ENCODE measurements at regions not wholly inside any gene's neighbourhood (a gene's known extent, or its start where the extent isn't known, plus 50 kb on each side); places are given as distances from the start of the nearest gene placed in this dataset.
"Not testable (repeated sequence)": the region's sequence is repeated elsewhere in the genome, so short reads cannot be mapped to it uniquely, and the experiment has no call there.

DNA sequence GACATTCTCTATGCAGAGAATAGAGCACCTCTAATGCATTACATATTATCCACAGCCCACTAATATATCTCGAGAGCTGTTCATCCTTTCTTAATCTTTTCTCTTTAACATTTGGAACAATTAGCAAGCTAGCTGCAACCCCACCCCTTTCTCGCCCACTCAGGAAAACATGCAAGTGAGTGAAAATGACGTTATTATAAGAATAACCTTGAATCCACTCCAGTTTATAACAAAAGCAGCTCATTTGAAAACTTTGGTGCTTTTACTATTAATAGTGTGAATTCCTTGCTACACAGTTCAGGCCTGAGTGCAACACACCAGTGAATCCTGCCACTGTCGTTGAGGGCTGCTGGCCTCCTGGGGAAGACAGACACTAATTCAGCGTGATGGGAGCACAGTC lies 63.3 kb upstream of the BMAL1 start:
- DNase-seq (ENCODE audit: low read depth in 2 of 2): no peak
- no peak overlapping the region for H3K4me3 ChIP-seq (replicated peaks in 1 of 2; ENCODE audit: low read depth in 2 of 2, low read length in 2 of 2)
- TF ChIP-seq, protein P1, sequence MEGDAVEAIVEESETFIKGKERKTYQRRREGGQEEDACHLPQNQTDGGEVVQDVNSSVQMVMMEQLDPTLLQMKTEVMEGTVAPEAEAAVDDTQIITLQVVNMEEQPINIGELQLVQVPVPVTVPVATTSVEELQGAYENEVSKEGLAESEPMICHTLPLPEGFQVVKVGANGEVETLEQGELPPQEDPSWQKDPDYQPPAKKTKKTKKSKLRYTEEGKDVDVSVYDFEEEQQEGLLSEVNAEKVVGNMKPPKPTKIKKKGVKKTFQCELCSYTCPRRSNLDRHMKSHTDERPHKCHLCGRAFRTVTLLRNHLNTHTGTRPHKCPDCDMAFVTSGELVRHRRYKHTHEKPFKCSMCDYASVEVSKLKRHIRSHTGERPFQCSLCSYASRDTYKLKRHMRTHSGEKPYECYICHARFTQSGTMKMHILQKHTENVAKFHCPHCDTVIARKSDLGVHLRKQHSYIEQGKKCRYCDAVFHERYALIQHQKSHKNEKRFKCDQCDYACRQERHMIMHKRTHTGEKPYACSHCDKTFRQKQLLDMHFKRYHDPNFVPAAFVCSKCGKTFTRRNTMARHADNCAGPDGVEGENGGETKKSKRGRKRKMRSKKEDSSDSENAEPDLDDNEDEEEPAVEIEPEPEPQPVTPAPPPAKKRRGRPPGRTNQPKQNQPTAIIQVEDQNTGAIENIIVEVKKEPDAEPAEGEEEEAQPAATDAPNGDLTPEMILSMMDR (IDR thresholded peaks at IDR 0.05; ENCODE audit: low read depth, low read length): no peak

DNA sequence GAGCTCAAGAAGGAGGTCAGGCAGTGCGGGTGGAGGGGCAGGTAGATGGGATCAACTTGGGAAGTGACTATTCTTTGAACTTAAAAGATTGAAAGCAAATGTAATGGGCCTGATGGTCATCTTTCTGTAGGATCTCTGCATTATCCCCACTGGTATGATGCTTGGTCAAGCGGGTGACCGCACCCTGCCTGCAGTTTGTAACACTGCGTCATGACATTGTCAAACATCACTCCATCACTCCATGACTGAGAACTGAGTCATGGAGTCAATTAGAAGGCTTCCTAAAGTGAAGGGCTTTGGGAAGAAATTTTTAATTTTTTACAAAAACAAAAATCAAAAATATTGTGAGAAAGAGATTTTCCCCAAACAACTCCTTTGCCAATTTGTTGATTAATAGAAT lies 62.4 kb upstream of the BMAL1 start:
- DNase-seq (ENCODE audit: low read depth in 2 of 2): peak in 1 of 2 donors; percentile 83
- TF ChIP-seq, protein P1 (IDR thresholded peaks at IDR 0.05; ENCODE audit: low read depth, low read length): no peak

DNA sequence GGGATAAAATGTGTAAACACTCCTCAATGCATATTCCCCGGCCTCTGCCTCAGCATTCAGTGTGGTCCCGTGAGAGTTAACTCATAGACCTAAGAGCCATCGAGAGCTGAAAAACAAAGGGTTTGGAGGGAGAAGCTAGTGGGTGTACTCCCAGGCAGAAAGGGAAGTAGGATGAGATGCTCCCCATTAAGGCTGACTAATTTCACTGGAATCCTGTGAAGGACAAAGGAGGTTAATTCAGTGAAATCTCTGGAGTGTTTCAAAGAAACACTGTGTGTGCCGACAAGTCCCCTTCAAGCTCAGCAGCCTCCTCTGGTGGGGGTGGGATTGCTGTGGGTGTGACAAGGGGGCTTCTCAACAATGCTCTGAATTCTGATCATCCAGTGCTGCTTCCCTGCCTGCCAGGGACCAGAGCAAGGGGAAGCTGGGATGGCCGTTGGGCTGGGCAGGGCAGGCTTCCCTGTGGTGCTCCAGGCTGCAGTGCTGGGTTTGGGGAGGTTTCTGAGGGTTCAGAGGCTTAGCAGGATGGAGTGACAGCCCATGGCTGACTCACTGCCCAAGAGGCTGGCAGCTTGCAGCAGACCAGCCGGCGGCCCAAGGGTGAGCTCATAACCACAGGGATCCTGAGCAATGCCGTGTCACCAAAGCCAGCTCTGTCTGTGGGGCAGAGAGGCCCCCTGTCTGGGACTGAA lies 61.4 kb upstream of the BMAL1 start:
- TF ChIP-seq, protein P1 (IDR thresholded peaks at IDR 0.05; ENCODE audit: low read depth, low read length): no peak
- no peak overlapping the region for H3K4me3 ChIP-seq (replicated peaks in 1 of 2; ENCODE audit: low read depth in 2 of 2, low read length in 2 of 2)
- peak; percentile 87 to 98 for DNase-seq (ENCODE audit: low read depth in 2 of 2)

More for the DNA sequence above, 62.4 kb upstream of the BMAL1 start:
- no peak overlapping the region for H3K4me3 ChIP-seq (replicated peaks in 1 of 2; ENCODE audit: low read depth in 2 of 2, low read length in 2 of 2)

DNA sequence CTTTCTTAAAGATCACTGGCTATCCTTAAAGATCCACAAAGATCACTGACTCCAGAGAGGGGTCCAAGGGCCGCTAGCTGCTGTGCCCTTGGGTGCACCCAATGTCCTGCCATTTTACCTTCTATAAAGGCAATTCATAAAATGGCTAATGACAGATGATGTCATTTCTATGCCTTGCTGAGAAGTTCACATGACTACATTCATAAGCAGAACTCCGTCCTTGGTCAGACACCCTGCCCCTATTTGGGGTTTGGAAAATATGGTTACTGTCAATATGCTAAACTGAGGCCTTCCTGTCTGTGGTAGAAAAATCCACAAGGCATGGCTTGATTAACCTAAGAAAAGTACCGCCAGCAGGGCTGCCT lies 60.9 kb upstream of the BMAL1 start:
- DNase-seq (ENCODE audit: low read depth in 2 of 2): no peak
- TF ChIP-seq, protein P1 (IDR thresholded peaks at IDR 0.05; ENCODE audit: low read depth, low read length): no peak
- H3K4me3 ChIP-seq (replicated peaks in 1 of 2; ENCODE audit: low read depth in 2 of 2, low read length in 2 of 2): no peak overlapping the region

DNA sequence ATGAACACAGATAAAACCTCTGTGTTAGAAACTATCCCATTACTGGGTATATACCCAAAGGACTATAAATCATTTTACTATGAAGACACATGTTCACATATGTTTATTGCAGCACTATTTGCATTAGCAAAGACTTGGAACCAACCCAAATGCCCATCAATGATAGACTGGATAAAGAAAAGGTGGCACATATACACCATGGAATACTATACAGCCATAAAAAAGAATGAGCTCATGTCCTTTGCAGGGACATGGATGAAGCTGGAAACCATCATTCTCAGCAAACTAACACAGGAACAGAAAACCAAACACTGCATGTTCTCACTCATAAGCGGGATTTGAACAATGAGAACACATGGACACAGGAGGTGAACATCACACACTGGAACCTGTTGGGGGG lies 58.9 kb upstream of the BMAL1 start:
- not testable (repeated sequence) for DNase-seq (ENCODE audit: low read depth in 2 of 2)

DNA sequence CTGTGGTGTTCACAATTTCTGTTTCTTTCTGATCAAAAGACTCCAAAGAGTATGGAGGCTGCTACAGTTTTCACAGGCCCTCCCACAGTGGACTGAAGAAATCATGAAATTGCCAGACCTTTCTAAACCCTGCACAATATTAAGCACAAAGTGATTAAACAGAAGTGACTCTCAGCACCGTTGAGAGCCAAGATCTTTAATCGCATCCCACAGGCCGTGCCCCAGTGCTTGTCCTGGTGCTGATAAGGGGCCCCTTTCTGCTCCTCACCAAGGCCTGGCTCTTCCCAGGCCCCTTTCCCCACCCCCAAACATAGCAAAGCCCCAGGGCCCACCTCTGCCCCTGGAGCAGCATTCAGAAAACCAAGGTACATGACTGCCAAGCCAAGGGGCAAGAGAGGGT lies 57.4 kb upstream of the BMAL1 start:
- TF ChIP-seq, protein P1 (IDR thresholded peaks at IDR 0.05; ENCODE audit: low read depth, low read length): no peak
- DNase-seq (ENCODE audit: low read depth in 2 of 2): no peak
- H3K4me3 ChIP-seq (replicated peaks in 1 of 2; ENCODE audit: low read depth in 2 of 2, low read length in 2 of 2): no peak overlapping the region

More for the DNA sequence above, 58.9 kb upstream of the BMAL1 start:
- not testable (repeated sequence) for H3K4me3 ChIP-seq (replicated peaks in 1 of 2; ENCODE audit: low read depth in 2 of 2, low read length in 2 of 2)

DNA sequence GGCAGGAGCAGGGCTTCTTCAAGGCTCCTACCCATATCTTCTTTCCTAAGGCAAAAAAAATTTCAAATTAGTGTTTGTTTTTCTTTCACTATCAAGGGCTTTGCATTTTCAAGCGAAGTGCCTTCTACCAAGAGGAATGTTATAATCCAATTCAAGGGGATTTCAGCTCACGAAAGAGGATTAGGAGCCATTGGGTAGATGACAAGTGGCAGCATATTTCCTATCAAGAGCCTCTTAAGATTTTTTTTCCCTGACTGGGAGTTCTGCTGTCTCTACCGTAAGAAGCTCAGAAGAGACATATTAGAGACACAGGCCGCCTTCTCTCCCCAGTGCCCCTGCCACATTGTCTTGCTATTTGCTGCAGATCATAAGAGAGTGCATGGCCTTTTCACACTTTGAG lies 55.9 kb upstream of the BMAL1 start:
- TF ChIP-seq, protein P1 (IDR thresholded peaks at IDR 0.05; ENCODE audit: low read depth, low read length): no peak
- H3K4me3 ChIP-seq (replicated peaks in 1 of 2; ENCODE audit: low read depth in 2 of 2, low read length in 2 of 2): no peak overlapping the region
- no peak for DNase-seq (ENCODE audit: low read depth in 2 of 2)
